GM10266 (cell line): ENCODE measurements at regions not wholly inside any gene's neighbourhood (a gene's known extent, or its start where the extent isn't known, plus 50 kb on each side); places are given as distances from the start of the nearest gene placed in this dataset.

Experiments
- DNase-seq: peaks from one replicate; pipeline ENCODE4 v3.0.0; 2012; ENCODE audit errors: extremely low spot score
- CTCF ChIP-seq: IDR thresholded peaks from 2 replicates; pipeline ENCODE4 v1.5.1; 2012; ENCODE audit warnings: mild to moderate bottlenecking, low read depth; ENCODE audit not compliant: control insufficient read depth, insufficient read depth; ENCODE audit errors: missing control alignments

GRCh38 chr10:120347644-120348043 lies 109.4 kb upstream of the PLPP4 start:
- no peak for DNase-seq
- no peak for TF ChIP-seq CTCF

GRCh38 chr10:120349069-120349468 lies 108.0 kb upstream of the PLPP4 start:
- no peak for DNase-seq
- TF ChIP-seq CTCF, result no peak

GRCh38 chr10:120355425-120355824 lies 101.6 kb upstream of the PLPP4 start:
- TF ChIP-seq CTCF, result no peak
- no peak for DNase-seq

- DNase-seq, result no peak
- no peak for TF ChIP-seq CTCF
Observed at GRCh38 chr10:120360571-120360970, 96.5 kb upstream of the PLPP4 start.

GRCh38 chr10:120365872-120366271 lies 91.2 kb upstream of the PLPP4 start:
- DNase-seq, result no peak
- TF ChIP-seq CTCF, result no peak

GRCh38 chr10:120367341-120367740 lies 89.7 kb upstream of the PLPP4 start:
- DNase-seq, result no peak
- no peak for TF ChIP-seq CTCF

GRCh38 chr10:120368338-120368737 lies 88.7 kb upstream of the PLPP4 start:
- no peak for DNase-seq
- TF ChIP-seq CTCF, result no peak
